ENCODE measurements at regions not wholly inside any gene's neighbourhood (a gene's known extent, or its start where the extent isn't known, plus 50 kb on each side); places are given as distances from the start of the nearest gene placed in this dataset.

GRCh38 chr4:31125496-31125895, 405.3 kb downstream of the PCDH7 start:
- intact Hi-C loops (cut with DNase I), result no loop called here
- no peak for DNase-seq

GRCh38 chr4:31126881-31127398, 406.8 kb downstream of the PCDH7 start:
- no peak for DNase-seq
- intact Hi-C loops (cut with DNase I), result no loop called here

- intact Hi-C loops (cut with DNase I), result no loop called here
- no peak for DNase-seq
Observed at GRCh38 chr4:31130930-31131329, 410.8 kb downstream of the PCDH7 start.

- intact Hi-C loops (cut with DNase I), result no loop called here
- no peak for DNase-seq
Observed at GRCh38 chr4:31134720-31135119, 414.6 kb downstream of the PCDH7 start.

GRCh38 chr4:31139767-31140166, 419.6 kb downstream of the PCDH7 start:
- no peak for DNase-seq
- intact Hi-C loops (cut with DNase I), result no loop called here

- intact Hi-C loops (cut with DNase I), result no loop called here
- DNase-seq, result no peak
Observed at GRCh38 chr4:31141095-31141831, 421.1 kb downstream of the PCDH7 start.

- intact Hi-C loops (cut with DNase I), result no loop called here
- DNase-seq, result no peak
Observed at GRCh38 chr4:31141832-31142142, 421.6 kb downstream of the PCDH7 start.

GRCh38 chr4:31146366-31146765, 426.2 kb downstream of the PCDH7 start:
- no peak for DNase-seq
- intact Hi-C loops (cut with DNase I), result no loop called here

GRCh38 chr4:31148990-31149389, 428.8 kb downstream of the PCDH7 start:
- no peak for DNase-seq
- intact Hi-C loops (cut with DNase I), result no loop called here

- intact Hi-C loops (cut with DNase I), result no loop called here
- DNase-seq, result no peak
Observed at GRCh38 chr4:31156221-31156620, 436.1 kb downstream of the PCDH7 start.

- intact Hi-C loops (cut with DNase I), result no loop called here
- no peak for DNase-seq
Observed at GRCh38 chr4:31160146-31160545, 440.0 kb downstream of the PCDH7 start.

- intact Hi-C loops (cut with DNase I), result no loop called here
- no peak for DNase-seq
Observed at GRCh38 chr4:31169846-31170245, 449.7 kb downstream of the PCDH7 start.

GRCh38 chr4:31171362-31171761, 451.2 kb downstream of the PCDH7 start:
- no peak for DNase-seq
- intact Hi-C loops (cut with DNase I), result no loop called here

- intact Hi-C loops (cut with DNase I), result no loop called here
- no peak for DNase-seq
Observed at GRCh38 chr4:31175242-31175910, 455.2 kb downstream of the PCDH7 start.

- intact Hi-C loops (cut with DNase I), result no loop called here
- no peak for DNase-seq
Observed at GRCh38 chr4:31183256-31183655, 463.1 kb downstream of the PCDH7 start.

GRCh38 chr4:31185014-31185585, 464.9 kb downstream of the PCDH7 start:
- intact Hi-C loops (cut with DNase I), result no loop called here
- no peak for DNase-seq

- intact Hi-C loops (cut with DNase I), result no loop called here
Observed at GRCh38 chr4:31187979-31188378, 467.8 kb downstream of the PCDH7 start.

GRCh38 chr4:31189938-31190337, 469.8 kb downstream of the PCDH7 start:
- DNase-seq, result no peak
- intact Hi-C loops (cut with DNase I), result no loop called here

More at GRCh38 chr4:31187979-31188378, 467.8 kb downstream of the PCDH7 start:
- DNase-seq, result no peak

- no peak for DNase-seq
- intact Hi-C loops (cut with DNase I), result no loop called here
Observed at GRCh38 chr4:31190671-31191070, 470.5 kb downstream of the PCDH7 start.

- no peak for DNase-seq
- intact Hi-C loops (cut with DNase I), result no loop called here
Observed at GRCh38 chr4:31192341-31192740, 472.2 kb downstream of the PCDH7 start.

- intact Hi-C loops (cut with DNase I), result no loop called here
- no peak for DNase-seq
Observed at GRCh38 chr4:31193521-31193920, 473.4 kb downstream of the PCDH7 start.
